GM04503 (cell line): ENCODE measurements at regions not wholly inside any gene's neighbourhood (a gene's known extent, or its start where the extent isn't known, plus 50 kb on each side); places are given as distances from the start of the nearest gene placed in this dataset.

Experiments
- DNase-seq: peaks from one replicate; pipeline ENCODE4 v3.0.0-alpha.2; 2012; ENCODE audit warnings: low read depth

DNA sequence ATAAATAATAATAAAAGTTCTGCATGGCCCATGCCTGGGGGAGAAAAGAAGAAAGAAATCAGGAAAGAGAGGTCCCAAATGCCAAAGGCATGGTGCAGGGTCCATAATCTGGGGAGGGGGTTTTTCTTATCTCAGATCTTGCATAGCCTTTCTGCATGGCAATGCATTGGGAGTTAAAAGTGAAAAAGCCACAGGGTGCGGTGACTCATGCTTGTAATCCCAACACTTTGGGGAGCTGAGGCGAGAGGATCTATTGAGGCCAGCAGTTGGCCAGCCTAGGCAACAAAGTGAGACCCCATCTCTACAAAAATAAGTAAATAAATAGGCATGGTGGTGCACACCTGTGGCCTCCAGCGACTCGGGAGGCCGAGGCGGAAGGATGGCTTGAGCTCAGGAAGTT, 76.8 kb upstream of the GATA2 start:
- no peak for DNase-seq

GRCh38 chr3:128568602-128569490, 75.8 kb upstream of the GATA2 start:
- DNase-seq = no peak

- DNase-seq = no peak
Measured at GRCh38 chr3:128567705-128568356, 74.8 kb upstream of the GATA2 start.

DNA sequence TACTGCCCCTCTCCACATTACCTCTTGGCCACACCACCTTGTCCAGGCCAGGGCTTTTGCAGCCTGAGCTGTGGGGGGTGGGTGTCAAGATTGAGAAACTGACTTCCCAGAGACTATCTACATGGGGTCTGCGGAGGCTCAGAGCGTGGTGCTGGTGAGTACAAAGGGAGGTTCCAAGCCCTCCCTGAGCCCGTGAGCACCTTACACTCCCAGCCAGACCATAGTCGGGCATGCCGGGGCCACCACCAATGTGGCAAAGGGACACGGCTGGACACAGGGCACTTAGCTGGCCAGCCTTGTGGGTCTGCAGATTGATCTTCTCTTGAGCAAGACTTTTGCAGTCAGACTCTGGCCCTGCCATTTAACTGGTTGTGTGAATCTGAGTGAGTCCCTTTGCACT, 74.1 kb upstream of the GATA2 start:
- DNase-seq = no peak

DNA sequence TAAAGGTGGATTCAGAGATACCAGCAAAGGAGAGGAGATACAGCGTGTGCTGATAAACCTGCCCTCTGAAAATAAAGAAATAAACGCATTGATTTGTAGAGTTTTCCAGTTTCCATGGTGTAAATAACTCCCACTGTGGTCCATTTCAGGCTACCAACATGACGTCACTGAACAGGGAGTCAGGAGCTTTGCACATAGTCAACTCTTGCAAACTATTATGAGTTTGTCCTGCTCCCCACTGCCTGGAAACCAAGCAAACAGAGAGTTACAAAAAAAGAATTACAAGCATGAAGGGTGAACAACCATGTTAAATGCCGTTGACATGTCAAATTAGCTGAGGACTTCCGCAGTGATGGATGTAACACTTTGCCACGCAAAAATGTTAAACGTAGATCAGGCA, 70.4 kb upstream of the GATA2 start:
- DNase-seq = no peak

DNA sequence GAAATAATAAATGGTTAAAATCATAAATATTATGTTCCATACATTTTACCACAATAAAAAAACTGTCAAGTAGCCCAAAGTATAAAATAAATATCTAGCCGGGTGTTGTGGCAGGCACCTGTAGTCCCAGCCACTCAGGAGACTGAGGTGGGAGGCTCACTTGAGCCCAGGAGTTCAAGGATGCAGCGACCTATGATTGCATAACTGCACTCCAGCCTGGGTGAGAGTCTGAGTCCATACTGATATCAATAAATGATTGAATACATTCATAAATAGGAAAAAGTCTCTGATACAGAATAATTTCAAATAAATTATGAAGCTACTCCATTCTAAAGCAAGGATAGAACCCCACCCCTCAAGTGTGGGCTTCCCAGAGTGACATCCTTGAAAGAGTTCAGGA, 68.5 kb upstream of the GATA2 start:
- no peak for DNase-seq

- no peak for DNase-seq
Measured at GRCh38 chr3:128560768-128561167, 67.8 kb upstream of the GATA2 start.

DNA sequence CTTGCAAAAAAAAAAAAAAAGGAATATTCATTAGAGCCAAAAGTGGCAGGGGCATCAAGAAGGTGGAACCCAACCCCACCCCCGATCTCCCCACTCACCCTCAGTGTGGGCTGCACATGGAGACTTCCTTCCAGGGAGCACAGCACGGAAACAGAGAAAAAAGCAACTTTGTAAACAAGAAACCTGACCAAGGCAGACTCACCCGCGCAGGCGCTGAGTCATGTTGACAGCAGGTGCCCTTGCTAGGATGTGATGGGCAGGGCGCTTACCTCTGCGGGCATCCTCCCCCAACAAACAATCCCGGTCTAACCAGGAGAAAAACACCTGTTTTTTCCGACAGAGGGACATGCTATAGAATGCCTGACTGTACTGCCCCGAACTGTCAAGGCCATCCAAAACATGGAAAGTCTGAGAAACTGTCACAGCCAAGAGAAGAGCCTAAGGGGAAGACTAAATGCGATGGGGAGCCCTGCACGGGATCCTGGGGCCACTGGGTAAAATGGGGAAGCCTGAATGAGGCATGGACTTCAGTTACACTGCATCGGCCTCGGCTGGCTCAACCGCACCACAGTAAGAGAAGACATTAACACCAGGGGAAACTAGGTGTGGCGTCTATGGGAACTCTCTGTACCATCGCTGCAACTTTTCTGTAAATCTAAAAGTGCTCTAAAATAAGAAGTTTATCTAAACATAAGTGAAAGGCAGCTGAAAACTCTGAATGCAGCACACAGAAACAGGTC, 66.7 kb upstream of the GATA2 start:
- DNase-seq = no peak

GRCh38 chr3:128557531-128558280, 64.7 kb upstream of the GATA2 start:
- DNase-seq = no peak

DNA sequence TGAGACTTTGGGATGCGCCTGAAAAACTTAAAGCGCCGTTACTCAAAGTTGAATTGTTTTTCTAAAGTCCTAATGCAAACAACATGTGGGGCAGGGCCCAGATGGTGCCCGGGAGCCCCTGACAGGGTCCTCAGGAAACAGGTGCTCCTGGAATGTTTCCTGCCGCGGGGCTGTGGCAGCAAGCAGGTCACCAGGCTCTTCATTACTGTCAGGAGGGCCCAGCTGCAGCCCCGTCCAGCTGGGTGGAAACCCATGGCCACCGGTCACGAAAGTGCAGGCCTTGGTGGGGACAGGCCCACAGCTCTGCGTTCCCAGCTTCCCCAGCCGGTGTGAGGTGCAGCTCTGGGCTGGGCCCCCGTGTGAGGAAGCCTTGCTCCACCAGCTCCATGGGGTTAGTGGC, 63.9 kb upstream of the GATA2 start:
- DNase-seq = no peak

DNA sequence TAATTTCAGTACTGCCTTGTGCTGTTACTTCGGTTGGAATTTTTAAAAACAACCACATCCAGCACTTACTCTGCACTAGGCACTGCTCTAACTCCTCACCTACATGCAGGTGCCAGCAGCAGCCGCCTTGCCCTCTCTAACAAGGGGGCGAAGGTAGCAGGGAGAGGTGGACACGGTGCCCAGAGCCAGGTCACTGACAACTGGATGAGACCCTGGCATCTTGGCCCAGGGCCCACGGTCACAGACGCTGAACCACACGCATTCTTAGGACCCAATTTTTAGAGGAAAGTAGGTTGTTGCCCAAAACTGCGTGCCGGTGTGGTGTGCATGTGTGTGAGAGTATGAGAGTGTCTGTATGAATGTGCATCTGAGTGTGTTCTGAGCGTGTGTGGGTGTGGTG, 63.4 kb upstream of the GATA2 start:
- DNase-seq = no peak

DNA sequence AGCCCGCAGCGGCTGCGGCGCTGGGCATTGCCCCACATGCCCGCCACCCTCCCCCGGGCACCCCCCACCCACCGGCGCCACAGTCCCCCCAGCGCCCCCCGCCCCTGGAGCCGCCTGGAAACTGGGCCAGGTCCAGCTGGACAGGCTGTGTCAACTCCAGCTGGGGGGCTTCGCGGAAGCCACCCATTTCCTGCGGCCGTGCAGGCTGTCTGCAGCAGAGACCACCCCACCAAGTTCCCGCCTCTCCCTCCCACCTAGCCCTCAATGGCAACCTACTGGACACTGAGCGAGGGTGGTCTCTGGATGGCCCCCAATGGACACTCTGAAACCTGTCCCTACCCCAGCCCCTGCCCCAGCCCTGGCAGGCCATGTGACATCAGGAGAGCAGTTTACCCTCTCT, 62.8 kb upstream of the GATA2 start:
- DNase-seq = no peak

- no peak for DNase-seq
Measured at GRCh38 chr3:128555098-128555825, 62.3 kb upstream of the GATA2 start.

DNA sequence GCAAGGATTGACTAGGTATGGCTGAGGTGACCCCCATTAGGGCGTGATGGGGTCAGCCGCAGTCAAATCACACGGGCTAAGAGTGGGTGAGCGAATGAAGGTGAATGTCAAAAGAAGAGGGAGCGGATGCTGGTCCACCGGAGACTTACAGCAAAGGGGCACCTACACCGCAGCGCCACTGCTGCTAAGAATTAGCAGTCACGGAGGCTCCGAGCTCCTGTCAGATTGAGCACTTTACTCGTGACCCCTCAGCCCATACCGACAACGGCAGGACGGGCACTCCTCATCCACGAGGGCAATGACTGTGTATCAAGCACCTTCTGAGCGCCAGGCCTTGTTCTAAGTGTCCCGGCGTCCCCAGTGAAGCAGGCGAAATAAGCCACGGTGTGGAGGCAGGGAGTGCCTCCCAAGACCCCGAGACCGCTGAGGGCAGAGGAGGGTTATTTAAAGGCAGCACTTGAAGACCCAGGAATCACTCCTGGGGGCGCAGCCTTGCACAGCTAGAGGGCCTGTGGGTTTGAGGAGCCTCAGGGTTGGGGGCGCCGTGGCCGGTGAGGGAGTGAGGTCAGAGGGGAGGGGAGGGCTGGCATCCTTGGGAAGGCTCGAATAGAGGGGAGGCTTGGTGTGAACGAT, 61.6 kb upstream of the GATA2 start:
- no peak for DNase-seq

DNA sequence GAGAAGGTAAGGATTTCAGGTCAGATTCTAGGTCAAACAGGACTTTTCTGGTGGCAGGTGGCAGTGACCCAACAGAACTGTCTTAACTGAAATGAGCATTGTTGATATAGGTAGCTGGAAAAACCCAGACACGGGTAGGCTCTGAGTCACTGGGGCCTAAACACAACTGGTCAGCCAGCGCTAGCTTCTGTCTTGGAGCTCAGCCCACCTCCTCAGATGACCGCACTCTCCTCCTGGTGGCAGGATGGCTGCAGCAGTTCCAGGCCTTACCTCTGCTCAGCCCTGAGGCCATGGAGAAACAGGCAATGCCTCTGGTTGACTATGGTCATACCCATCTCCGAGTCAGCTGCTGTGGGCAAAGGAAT, 61.1 kb upstream of the GATA2 start:
- DNase-seq = no peak

DNA sequence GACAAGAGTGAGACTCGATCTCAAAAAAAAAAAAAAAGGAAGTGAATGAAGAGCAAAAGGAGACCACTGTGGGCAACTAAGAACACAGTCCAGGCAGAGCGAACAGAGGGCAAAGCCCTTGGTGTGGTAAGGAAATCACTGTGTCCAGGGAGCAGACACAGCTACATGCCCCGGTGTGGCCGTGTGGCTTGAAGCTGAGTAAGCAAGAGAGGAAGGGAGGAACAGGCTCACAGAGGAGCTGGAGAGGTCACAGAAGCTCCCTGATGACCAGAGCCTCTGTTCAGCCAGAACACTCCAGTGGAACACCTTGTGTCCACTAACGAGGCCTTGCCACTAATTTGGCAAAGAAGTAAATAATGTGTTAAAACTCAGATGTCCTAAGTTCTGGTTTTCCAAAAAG, 60.6 kb upstream of the GATA2 start:
- DNase-seq = no peak

GRCh38 chr3:128551867-128552266, 58.9 kb upstream of the GATA2 start:
- no peak for DNase-seq

- DNase-seq = no peak
Measured at GRCh38 chr3:128551451-128551850, 58.5 kb upstream of the GATA2 start.

- no peak for DNase-seq
Measured at GRCh38 chr3:128550471-128551126, 57.6 kb upstream of the GATA2 start.

DNA sequence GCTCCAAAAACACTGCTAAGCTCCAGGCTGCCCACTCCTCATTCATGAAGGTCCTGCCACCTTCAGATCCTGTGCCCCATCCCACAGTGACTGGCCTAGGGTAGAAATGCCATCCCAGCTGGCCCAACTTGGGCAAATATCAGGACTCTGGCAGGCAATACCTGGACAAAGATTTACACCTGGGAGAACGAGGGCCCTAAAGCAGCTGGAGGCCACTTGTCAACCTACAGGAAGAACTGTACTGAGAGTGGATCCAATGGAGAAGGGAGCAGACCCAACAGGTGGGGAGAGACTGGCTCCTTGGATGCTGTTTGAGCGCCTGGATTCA, 57.1 kb upstream of the GATA2 start:
- DNase-seq = no peak
